ENCODE measurements at regions not wholly inside any gene's neighbourhood (a gene's known extent, or its start where the extent isn't known, plus 50 kb on each side); places are given as distances from the start of the nearest gene placed in this dataset.

GRCh38 chr18:76149284-76149683, 345.8 kb downstream of the ZNF516 start:
- Histone ChIP-seq H3K27ac (ENCODE audit: extremely low read depth, low read depth, low read length) (no peak overlapping the region), H3K4me1 (replicated peaks in 1 of 2; ENCODE audit: control insufficient read depth in 2 of 2, insufficient read depth in 2 of 2, low read length in 2 of 2) (no peaks in the 10 kb centered on the region), H3K4me3 (no peak overlapping the region), H4K20me1 (replicated peaks; ENCODE audit: control insufficient read depth, insufficient read depth, low read length) (no peaks in the 10 kb centered on the region), H3K36me3 (ENCODE audit: control insufficient read depth, insufficient read depth, low read length) (no peaks in the 10 kb centered on the region), H3K79me2 (ENCODE audit: control insufficient read depth, insufficient read depth, low read length) (no peaks in the 10 kb centered on the region), H2AFZ (ENCODE audit: low read depth, low read length) (no peak overlapping the region), H3K9me1 (ENCODE audit: control insufficient read depth, insufficient read depth, low read length) (no peaks in the 10 kb centered on the region), H3K9me3 (replicated peaks; ENCODE audit: control insufficient read depth, insufficient read depth, low read depth, low read length) (no peaks in the 10 kb centered on the region), H3K27me3 (ENCODE audit: control insufficient read depth in 2 of 2, insufficient read depth in 2 of 2, low read length in 2 of 2) (peaks cover 0 to 24% of the 10 kb centered on the region in 2 experiments; a peak in 2 of 5 replicates), H3K4me2 (ENCODE audit: insufficient read depth, low read length) (no peak overlapping the region), H3K9ac (ENCODE audit: insufficient read depth in 1 of 2, low read depth in 2 of 2, low read length in 2 of 2) (no peak overlapping the region)
- POLR2A ChIA-PET = no interaction called here
- no peak for FAIRE-seq
- DNase-seq (ENCODE audit: extremely low read depth in 1 of 4, low spot score in 3 of 4) = no peak
- in situ Hi-C loops (cut with MboI) (no loop called here), intact Hi-C loops (cut with micrococcal nuclease) (no loop called here)
- 0% methylated on average over 4 of the region's 4 CpGs for WGBS (ENCODE audit: insufficient coverage, low coverage, missing lambda C conversion rate)
- TF ChIP-seq BMI1 (IDR thresholded peaks at IDR 0.05; ENCODE audit: low read length) (no peak), SPI1 (IDR thresholded peaks at IDR 0.05; ENCODE audit: borderline replicate concordance, low read depth, low read length) (peak; percentile 64; the same call in 1 of the 2 replicates), E2F3 (CRISPR knock-in tag; IDR thresholded peaks at IDR 0.05) (no peak), ATF6 (CRISPR knock-in tag; IDR thresholded peaks at IDR 0.05) (no peak), ZNF282 (CRISPR knock-in tag; IDR thresholded peaks at IDR 0.05) (no peak)
- TF ChIP-seq, protein P1, sequence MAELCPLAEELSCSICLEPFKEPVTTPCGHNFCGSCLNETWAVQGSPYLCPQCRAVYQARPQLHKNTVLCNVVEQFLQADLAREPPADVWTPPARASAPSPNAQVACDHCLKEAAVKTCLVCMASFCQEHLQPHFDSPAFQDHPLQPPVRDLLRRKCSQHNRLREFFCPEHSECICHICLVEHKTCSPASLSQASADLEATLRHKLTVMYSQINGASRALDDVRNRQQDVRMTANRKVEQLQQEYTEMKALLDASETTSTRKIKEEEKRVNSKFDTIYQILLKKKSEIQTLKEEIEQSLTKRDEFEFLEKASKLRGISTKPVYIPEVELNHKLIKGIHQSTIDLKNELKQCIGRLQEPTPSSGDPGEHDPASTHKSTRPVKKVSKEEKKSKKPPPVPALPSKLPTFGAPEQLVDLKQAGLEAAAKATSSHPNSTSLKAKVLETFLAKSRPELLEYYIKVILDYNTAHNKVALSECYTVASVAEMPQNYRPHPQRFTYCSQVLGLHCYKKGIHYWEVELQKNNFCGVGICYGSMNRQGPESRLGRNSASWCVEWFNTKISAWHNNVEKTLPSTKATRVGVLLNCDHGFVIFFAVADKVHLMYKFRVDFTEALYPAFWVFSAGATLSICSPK (IDR thresholded peaks at IDR 0.05; ENCODE audit: borderline replicate concordance) = no peak
- TF ChIP-seq, protein P2, sequence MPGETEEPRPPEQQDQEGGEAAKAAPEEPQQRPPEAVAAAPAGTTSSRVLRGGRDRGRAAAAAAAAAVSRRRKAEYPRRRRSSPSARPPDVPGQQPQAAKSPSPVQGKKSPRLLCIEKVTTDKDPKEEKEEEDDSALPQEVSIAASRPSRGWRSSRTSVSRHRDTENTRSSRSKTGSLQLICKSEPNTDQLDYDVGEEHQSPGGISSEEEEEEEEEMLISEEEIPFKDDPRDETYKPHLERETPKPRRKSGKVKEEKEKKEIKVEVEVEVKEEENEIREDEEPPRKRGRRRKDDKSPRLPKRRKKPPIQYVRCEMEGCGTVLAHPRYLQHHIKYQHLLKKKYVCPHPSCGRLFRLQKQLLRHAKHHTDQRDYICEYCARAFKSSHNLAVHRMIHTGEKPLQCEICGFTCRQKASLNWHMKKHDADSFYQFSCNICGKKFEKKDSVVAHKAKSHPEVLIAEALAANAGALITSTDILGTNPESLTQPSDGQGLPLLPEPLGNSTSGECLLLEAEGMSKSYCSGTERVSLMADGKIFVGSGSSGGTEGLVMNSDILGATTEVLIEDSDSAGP (CRISPR knock-in tag; IDR thresholded peaks at IDR 0.05) = no peak
- TF ChIP-seq, protein P3, sequence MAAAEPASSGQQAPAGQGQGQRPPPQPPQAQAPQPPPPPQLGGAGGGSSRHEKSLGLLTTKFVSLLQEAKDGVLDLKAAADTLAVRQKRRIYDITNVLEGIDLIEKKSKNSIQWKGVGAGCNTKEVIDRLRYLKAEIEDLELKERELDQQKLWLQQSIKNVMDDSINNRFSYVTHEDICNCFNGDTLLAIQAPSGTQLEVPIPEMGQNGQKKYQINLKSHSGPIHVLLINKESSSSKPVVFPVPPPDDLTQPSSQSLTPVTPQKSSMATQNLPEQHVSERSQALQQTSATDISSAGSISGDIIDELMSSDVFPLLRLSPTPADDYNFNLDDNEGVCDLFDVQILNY (CRISPR knock-in tag; IDR thresholded peaks at IDR 0.05) = no peak
- no peak for ATAC-seq
- BruUV-seq (replicated peaks) = no TSS peak
- CTCF ChIA-PET (ENCODE audit: low intra/inter-chr PET ratio) = no interaction called here

Measured in K562 (cell line).